BJ (cell line): ENCODE measurements at regions not wholly inside any gene's neighbourhood (a gene's known extent, or its start where the extent isn't known, plus 50 kb on each side); places are given as distances from the start of the nearest gene placed in this dataset.

Experiments used
- CTCF ChIA-PET: fragments of 350-600 bp; formaldehyde crosslinking; extraction: SDS; loops from one replicate; lab custom pipeline; 2021; ENCODE audit warnings: antibody characterized with exemption, inconsistent platforms; lab: Yijun Ruan, JAX
- POLR2A ChIA-PET: fragments of 300-600 bp; sonication (Branson Sonifier 250); formaldehyde crosslinking; extraction: SDS; loops from one replicate; lab custom pipeline; 2021; ENCODE audit warnings: antibody characterized with exemption; lab: Charles Lee
- DNase-seq: peaks from one replicate; pipeline ENCODE4 v3.0.0-alpha.2; 2011; ENCODE audit warnings: low read depth
- H3K27me3 ChIP-seq: 2 replicates; pipeline ENCODE4 v1.6.0; 2011; ENCODE audit warnings: low read length; ENCODE audit not compliant: control insufficient read depth, insufficient read depth
- H3K36me3 ChIP-seq: 2 replicates; pipeline ENCODE4 v1.5.1; 2011; ENCODE audit warnings: low read length; ENCODE audit not compliant: control insufficient read depth, insufficient read depth
- H3K4me3 ChIP-seq: 2 replicates; pipeline ENCODE4 v1.5.1; 2011; ENCODE audit warnings: low read depth, mild to moderate bottlenecking, control low read depth, low read length
- CTCF ChIP-seq: IDR thresholded peaks from 2 replicates; pipeline ENCODE4 v1.5.1; 2011; ENCODE audit warnings: low read depth, mild to moderate bottlenecking, control low read depth, inconsistent platforms, low read length, moderate library complexity; ENCODE audit not compliant: insufficient read depth

GRCh38 chr4:186008057-186008456 lies 60.9 kb upstream of the TLR3 start:
- CTCF ChIA-PET: no interaction called here
- POLR2A ChIA-PET: no interaction called here

GRCh38 chr4:186009976-186010375 lies 59.0 kb upstream of the TLR3 start:
- Histone ChIP-seq H3K4me3 (no peak overlapping the region), H3K36me3 (no peaks in the 10 kb centered on the region), H3K27me3 (no peaks in the 10 kb centered on the region)
- POLR2A ChIA-PET: no interaction called here
- CTCF ChIA-PET: interaction anchor here (0.6 kb wide), 1 partner anchor 10 kb away, joined by 3 read pairs; no protein-coding TSS in a partner anchor
- TF ChIP-seq CTCF: no peak
- DNase-seq: no peak

More at GRCh38 chr4:186008057-186008456, 60.9 kb upstream of the TLR3 start:
- Histone ChIP-seq H3K27me3 (no peaks in the 10 kb centered on the region), H3K36me3 (no peaks in the 10 kb centered on the region), H3K4me3 (no peak overlapping the region)
- TF ChIP-seq CTCF: no peak
- DNase-seq: no peak

GRCh38 chr4:186010821-186011220 lies 58.1 kb upstream of the TLR3 start:
- CTCF ChIA-PET: no interaction called here
- H3K4me3 ChIP-seq: no peak overlapping the region
- H3K36me3 ChIP-seq: no peaks in the 10 kb centered on the region
- TF ChIP-seq CTCF: no peak
- no peak for DNase-seq
- H3K27me3 ChIP-seq: no peaks in the 10 kb centered on the region
- POLR2A ChIA-PET: no interaction called here

GRCh38 chr4:186012071-186012470 lies 56.9 kb upstream of the TLR3 start:
- no peak overlapping the region for H3K4me3 ChIP-seq
- H3K27me3 ChIP-seq: no peaks in the 10 kb centered on the region
- ChIA-PET POLR2A (no interaction called here), CTCF (interaction anchor here (0.6 to 2.0 kb wide), 2 partner anchors 10 to 28 kb away, joined by 3 to 8 read pairs; no protein-coding TSS in a partner anchor)
- no peak for DNase-seq
- no peaks in the 10 kb centered on the region for H3K36me3 ChIP-seq
- TF ChIP-seq CTCF: no peak

- H3K36me3 ChIP-seq: no peaks in the 10 kb centered on the region
- ChIA-PET CTCF (interaction anchor here (1.0 to 2.0 kb wide), 3 partner anchors 8 to 373 kb away, joined by 3 to 8 read pairs (median 3); no protein-coding TSS in a partner anchor), POLR2A (no interaction called here)
- DNase-seq: no peak
- H3K4me3 ChIP-seq: no peak overlapping the region
- no peaks in the 10 kb centered on the region for H3K27me3 ChIP-seq
- no peak for TF ChIP-seq CTCF
Observed at GRCh38 chr4:186013419-186014186, 55.4 kb upstream of the TLR3 start.
